ENCODE measurements at regions not wholly inside any gene's neighbourhood (a gene's known extent, or its start where the extent isn't known, plus 50 kb on each side); places are given as distances from the start of the nearest gene placed in this dataset.

- ChIA-PET CTCF (no interaction called here), RAD21 (ENCODE audit: low non-redundant PET in 1 of 2, low total read pairs in 2 of 2, uncharacterized antibody in 2 of 2, unreplicated experiment in 2 of 2) (no interaction called here), POLR2A (no interaction called here)
- no peaks in the 10 kb centered on the region for H3K36me3 ChIP-seq (ENCODE audit: control insufficient read depth in 1 of 2, insufficient read depth in 2 of 2, low read length in 2 of 2)
- no peak overlapping the region for H3K4me2 ChIP-seq (ENCODE audit: low read length)
- H3K79me2 ChIP-seq (ENCODE audit: insufficient read depth, low read length), result no peaks in the 10 kb centered on the region
- DNase-seq (ENCODE audit: low read depth, low spot score) (no peak), ATAC-seq (no peak)
- H3K27me3 ChIP-seq (ENCODE audit: insufficient read depth, low read length), result peaks cover 26% of the 10 kb centered on the region
- no peaks in the 10 kb centered on the region for H3K9me3 ChIP-seq (ENCODE audit: control insufficient read depth in 1 of 2, insufficient read depth in 1 of 2, low read depth in 1 of 2, low read length in 2 of 2)
- TF ChIP-seq JUND (IDR thresholded peaks at IDR 0.05), result no peak
- no peaks in the 10 kb centered on the region for H3K4me1 ChIP-seq (ENCODE audit: control insufficient read depth in 1 of 2, insufficient read depth in 2 of 2, low read length in 2 of 2)
- no peaks in the 10 kb centered on the region for H4K20me1 ChIP-seq (ENCODE audit: insufficient read depth)
- H3K9me2 ChIP-seq (ENCODE audit: insufficient read depth), result no peaks in the 10 kb centered on the region
- no peak overlapping the region for H2AFZ ChIP-seq (ENCODE audit: low read depth, low read length, poor library complexity, severe bottlenecking)
- no TSS peak for BruUV-seq (replicated peaks)
- H3K27ac ChIP-seq (ENCODE audit: low read depth, low read length), result no peak overlapping the region
- H3K4me3 ChIP-seq (replicated peaks in 1 of 2; ENCODE audit: low read depth in 1 of 2, low read length in 2 of 2), result no peak overlapping the region
- no peak overlapping the region for H3K9ac ChIP-seq (ENCODE audit: low read length)
- intact Hi-C loops (cut with micrococcal nuclease), result no loop called here
These were observed 224.8 kb downstream of the CTH start for GRCh38 chr1:70635868-70636267.

GRCh38 chr1:70641868-70642267 lies 230.8 kb downstream of the CTH start:
- DNase-seq (ENCODE audit: low read depth, low spot score) (no peak), ATAC-seq (no peak)
- no peaks in the 10 kb centered on the region for H3K9me3 ChIP-seq (ENCODE audit: control insufficient read depth in 1 of 2, insufficient read depth in 1 of 2, low read depth in 1 of 2, low read length in 2 of 2)
- no peaks in the 10 kb centered on the region for H3K36me3 ChIP-seq (ENCODE audit: control insufficient read depth in 1 of 2, insufficient read depth in 2 of 2, low read length in 2 of 2)
- ChIA-PET POLR2A (no interaction called here), RAD21 (ENCODE audit: low non-redundant PET in 1 of 2, low total read pairs in 2 of 2, uncharacterized antibody in 2 of 2, unreplicated experiment in 2 of 2) (no interaction called here), CTCF (no interaction called here)
- no peak overlapping the region for H3K27ac ChIP-seq (ENCODE audit: low read depth, low read length)
- no peaks in the 10 kb centered on the region for H3K79me2 ChIP-seq (ENCODE audit: insufficient read depth, low read length)
- no peak overlapping the region for H3K4me3 ChIP-seq (replicated peaks in 1 of 2; ENCODE audit: low read depth in 1 of 2, low read length in 2 of 2)
- H3K27me3 ChIP-seq (ENCODE audit: insufficient read depth, low read length), result peaks cover 4% of the 10 kb centered on the region
- no peak overlapping the region for H3K9ac ChIP-seq (ENCODE audit: low read length)
- H3K4me2 ChIP-seq (ENCODE audit: low read length), result no peak overlapping the region
- intact Hi-C loops (cut with micrococcal nuclease), result no loop called here
- no TSS peak for BruUV-seq (replicated peaks)
- no peaks in the 10 kb centered on the region for H3K4me1 ChIP-seq (ENCODE audit: control insufficient read depth in 1 of 2, insufficient read depth in 2 of 2, low read length in 2 of 2)
- no peak for TF ChIP-seq CTCF (IDR thresholded peaks at IDR 0.05 in 2 of 3, conservative IDR thresholded peaks at IDR 0.05 in 1 of 3; ENCODE audit: borderline replicate concordance in 1 of 3, insufficient read depth in 1 of 3, low read depth in 2 of 3, low read length in 2 of 3)
- no peak for TF ChIP-seq FOSL1 (IDR thresholded peaks at IDR 0.05; ENCODE audit: low read depth)
- TF ChIP-seq CEBPB (IDR thresholded peaks at IDR 0.05; ENCODE audit: low read depth), result no peak
- no peak for TF ChIP-seq MAX (IDR thresholded peaks at IDR 0.05)
- no peak for TF ChIP-seq ATF3 (IDR thresholded peaks at IDR 0.05)
- TF ChIP-seq ELF1 (IDR thresholded peaks at IDR 0.05; ENCODE audit: borderline replicate concordance, low read depth), result no peak
- no peak for TF ChIP-seq ZNF274 (IDR thresholded peaks at IDR 0.05; ENCODE audit: low read depth, low read length)
- no peak for TF ChIP-seq SRF (IDR thresholded peaks at IDR 0.05; ENCODE audit: low read depth)
- no peak for TF ChIP-seq TCF7L2 (IDR thresholded peaks at IDR 0.05; ENCODE audit: borderline replicate concordance, extremely low read depth, insufficient read depth, insufficient read length)
- TF ChIP-seq JUND (IDR thresholded peaks at IDR 0.05), result no peak
- TF ChIP-seq RAD21 (IDR thresholded peaks at IDR 0.05; ENCODE audit: low read depth), result no peak
- no peak overlapping the region for H2AFZ ChIP-seq (ENCODE audit: low read depth, low read length, poor library complexity, severe bottlenecking)
- no peaks in the 10 kb centered on the region for H4K20me1 ChIP-seq (ENCODE audit: insufficient read depth)
- no peaks in the 10 kb centered on the region for H3K9me2 ChIP-seq (ENCODE audit: insufficient read depth)

All from HCT116 (cell line).